Rectal smooth muscle tissue (tissue), 1 donor: ENCODE measurements at regions not wholly inside any gene's neighbourhood (a gene's known extent, or its start where the extent isn't known, plus 50 kb on each side); places are given as distances from the start of the nearest gene placed in this dataset.

ENCODE experiments used
- H3K27ac ChIP-seq: one replicate; pipeline ENCODE4 v1.7.0; 2013; ENCODE audit warnings: low read depth, low read length, inconsistent platforms
- H3K27me3 ChIP-seq: one replicate; pipeline ENCODE4 v1.7.0; 2013; ENCODE audit warnings: low read length; ENCODE audit not compliant: control insufficient read depth, insufficient read depth
- H3K36me3 ChIP-seq: one replicate; pipeline ENCODE4 v1.7.0; 2013; ENCODE audit warnings: low read length; ENCODE audit not compliant: control insufficient read depth, insufficient read depth
- H3K4me1 ChIP-seq: one replicate; pipeline ENCODE4 v1.7.0; 2013; ENCODE audit warnings: low read length; ENCODE audit not compliant: control insufficient read depth, insufficient read depth
- H3K4me3 ChIP-seq: one replicate; pipeline ENCODE4 v1.7.0; 2013; ENCODE audit warnings: low read length
- H3K9ac ChIP-seq: one replicate; pipeline ENCODE4 v1.7.0; 2013; ENCODE audit warnings: low read length

- H3K27me3 ChIP-seq, result no peaks in the 10 kb centered on the region
- no peak overlapping the region for H3K4me3 ChIP-seq
- no peaks in the 10 kb centered on the region for H3K36me3 ChIP-seq
- no peaks in the 10 kb centered on the region for H3K4me1 ChIP-seq
- H3K27ac ChIP-seq, result no peak overlapping the region
- H3K9ac ChIP-seq, result no peak overlapping the region
These were observed 326.3 kb downstream of the SLCO4C1 start for GRCh38 chr5:101969742-101970141.

GRCh38 chr5:101966476-101966875, 329.6 kb downstream of the SLCO4C1 start:
- no peaks in the 10 kb centered on the region for H3K27me3 ChIP-seq
- H3K36me3 ChIP-seq, result no peaks in the 10 kb centered on the region
- H3K4me1 ChIP-seq, result no peaks in the 10 kb centered on the region
- no peak overlapping the region for H3K4me3 ChIP-seq
- no peak overlapping the region for H3K9ac ChIP-seq
- H3K27ac ChIP-seq, result no peak overlapping the region

GRCh38 chr5:101955891-101956290, 340.2 kb downstream of the SLCO4C1 start:
- no peak overlapping the region for H3K9ac ChIP-seq
- no peaks in the 10 kb centered on the region for H3K4me1 ChIP-seq
- H3K36me3 ChIP-seq, result no peaks in the 10 kb centered on the region
- H3K4me3 ChIP-seq, result no peak overlapping the region
- no peaks in the 10 kb centered on the region for H3K27me3 ChIP-seq
- H3K27ac ChIP-seq, result no peak overlapping the region

GRCh38 chr5:101950019-101950418, 346.1 kb downstream of the SLCO4C1 start:
- no peaks in the 10 kb centered on the region for H3K36me3 ChIP-seq
- H3K4me3 ChIP-seq, result no peak overlapping the region
- H3K4me1 ChIP-seq, result no peaks in the 10 kb centered on the region
- H3K9ac ChIP-seq, result no peak overlapping the region
- H3K27ac ChIP-seq, result no peak overlapping the region
- no peaks in the 10 kb centered on the region for H3K27me3 ChIP-seq

- Histone ChIP-seq H3K27me3 (no peaks in the 10 kb centered on the region), H3K36me3 (no peaks in the 10 kb centered on the region), H3K27ac (no peak overlapping the region), H3K4me3 (no peak overlapping the region), H3K9ac (no peak overlapping the region), H3K4me1 (no peaks in the 10 kb centered on the region)
These were observed 347.5 kb downstream of the SLCO4C1 start for GRCh38 chr5:101948615-101949014.

GRCh38 chr5:101943784-101944183, 352.3 kb downstream of the SLCO4C1 start:
- no peaks in the 10 kb centered on the region for H3K4me1 ChIP-seq
- H3K4me3 ChIP-seq, result no peak overlapping the region
- no peaks in the 10 kb centered on the region for H3K27me3 ChIP-seq
- H3K27ac ChIP-seq, result no peak overlapping the region
- H3K9ac ChIP-seq, result no peak overlapping the region
- no peaks in the 10 kb centered on the region for H3K36me3 ChIP-seq

- Histone ChIP-seq H3K27ac (no peak overlapping the region), H3K9ac (no peak overlapping the region), H3K27me3 (no peaks in the 10 kb centered on the region), H3K36me3 (no peaks in the 10 kb centered on the region), H3K4me1 (no peaks in the 10 kb centered on the region), H3K4me3 (no peak overlapping the region)
These were observed 353.7 kb downstream of the SLCO4C1 start for GRCh38 chr5:101942321-101942882.

GRCh38 chr5:101937041-101937440, 359.0 kb downstream of the SLCO4C1 start:
- Histone ChIP-seq H3K36me3 (no peaks in the 10 kb centered on the region), H3K4me1 (no peaks in the 10 kb centered on the region), H3K4me3 (no peak overlapping the region), H3K9ac (no peak overlapping the region), H3K27me3 (no peaks in the 10 kb centered on the region), H3K27ac (no peak overlapping the region)

GRCh38 chr5:101935086-101935485, 361.0 kb downstream of the SLCO4C1 start:
- Histone ChIP-seq H3K27ac (no peak overlapping the region), H3K4me1 (no peaks in the 10 kb centered on the region), H3K27me3 (no peaks in the 10 kb centered on the region), H3K36me3 (no peaks in the 10 kb centered on the region), H3K9ac (no peak overlapping the region), H3K4me3 (no peak overlapping the region)

- Histone ChIP-seq H3K4me3 (no peak overlapping the region), H3K36me3 (no peaks in the 10 kb centered on the region), H3K27ac (no peak overlapping the region), H3K4me1 (no peaks in the 10 kb centered on the region), H3K27me3 (no peaks in the 10 kb centered on the region), H3K9ac (no peak overlapping the region)
These were observed 363.5 kb downstream of the SLCO4C1 start for GRCh38 chr5:101932599-101932998.

- Histone ChIP-seq H3K36me3 (no peaks in the 10 kb centered on the region), H3K9ac (no peak overlapping the region), H3K27ac (no peak overlapping the region), H3K4me1 (no peaks in the 10 kb centered on the region), H3K4me3 (no peak overlapping the region), H3K27me3 (no peaks in the 10 kb centered on the region)
These were observed 366.5 kb downstream of the SLCO4C1 start for GRCh38 chr5:101929628-101930027.

- no peaks in the 10 kb centered on the region for H3K36me3 ChIP-seq
- H3K27ac ChIP-seq, result no peak overlapping the region
- H3K9ac ChIP-seq, result no peak overlapping the region
- no peaks in the 10 kb centered on the region for H3K27me3 ChIP-seq
- H3K4me1 ChIP-seq, result no peaks in the 10 kb centered on the region
- H3K4me3 ChIP-seq, result no peak overlapping the region
These were observed 378.9 kb downstream of the SLCO4C1 start for GRCh38 chr5:101917166-101917565.

GRCh38 chr5:101915554-101915953, 380.5 kb downstream of the SLCO4C1 start:
- Histone ChIP-seq H3K4me3 (no peak overlapping the region), H3K36me3 (no peaks in the 10 kb centered on the region), H3K4me1 (no peaks in the 10 kb centered on the region), H3K9ac (no peak overlapping the region), H3K27ac (no peak overlapping the region), H3K27me3 (no peaks in the 10 kb centered on the region)
